ENCODE measurements at regions not wholly inside any gene's neighbourhood (a gene's known extent, or its start where the extent isn't known, plus 50 kb on each side); places are given as distances from the start of the nearest gene placed in this dataset.

GRCh38 chr6:8315154-8315553 lies 120.2 kb downstream of the SLC35B3 start:
- no peak overlapping the region for H3K27ac ChIP-seq (ENCODE audit: insufficient read length, low read depth, low read length)
- no peak for DNase-seq

More at GRCh38 chr6:8315154-8315553, 120.2 kb downstream of the SLC35B3 start:
- Mint-ChIP-seq H3K27me3 (ENCODE audit: low read depth) (peaks cover 1% of the 10 kb centered on the region; the same call in 1 of the 2 replicates), H3K36me3 (ENCODE audit: insufficient read depth in 1 of 3, low read depth in 3 of 3) (peaks cover 6 to 11% (median 8%) of the 10 kb centered on the region in 3 experiments; a peak in 6 of 7 replicates), H3K4me3 (no peak overlapping the region), H3K27ac (no peak overlapping the region), H3K9me3 (peaks cover 17 to 22% of the 10 kb centered on the region in 2 experiments; a peak in 4 of 5 replicates), H3K4me1 (peaks cover 8% of the 10 kb centered on the region in 2 experiments)
- Histone ChIP-seq H3K79me1 (ENCODE audit: insufficient read depth, low read depth, low read length, poor library complexity, severe bottlenecking) (no peaks in the 10 kb centered on the region), H3K23me2 (ENCODE audit: insufficient read length, low read depth, low read length, poor library complexity, severe bottlenecking) (no peaks in the 10 kb centered on the region), H3K56ac (ENCODE audit: insufficient read length, low read depth, low read length) (no peak overlapping the region), H2AK5ac (ENCODE audit: insufficient read length, low read length) (no peak overlapping the region), H2BK15ac (ENCODE audit: low read depth, low read length) (no peak overlapping the region), H4K20me1 (ENCODE audit: control insufficient read depth, insufficient read depth, insufficient read length) (no peaks in the 10 kb centered on the region), H2BK20ac (ENCODE audit: low read depth, low read length, poor library complexity, severe bottlenecking) (no peak overlapping the region), H3K18ac (ENCODE audit: insufficient read length, low read depth, low read length) (no peak overlapping the region), H4K8ac (replicated peaks; ENCODE audit: insufficient read length, low read depth, low read length) (no peak overlapping the region), H2BK12ac (ENCODE audit: insufficient read length, low read depth, low read length) (no peak overlapping the region), H2AFZ (ENCODE audit: low read length) (no peak overlapping the region), H3K4me1 (ENCODE audit: insufficient read depth, low read length) (no peaks in the 10 kb centered on the region), H3T11ph (ENCODE audit: low read length) (no peak overlapping the region), H3K79me2 (ENCODE audit: insufficient read depth, low read length) (no peaks in the 10 kb centered on the region), H3K27me3 (ENCODE audit: insufficient read depth, low read length) (no peaks in the 10 kb centered on the region), H3K4me2 (ENCODE audit: insufficient read depth, insufficient read length, low read length) (no peak overlapping the region), H2BK5ac (ENCODE audit: insufficient read length, low read length) (no peak overlapping the region), H3K23ac (ENCODE audit: insufficient read length, low read depth, low read length) (no peak overlapping the region), H2BK120ac (ENCODE audit: low read depth, low read length, poor library complexity, severe bottlenecking) (no peak overlapping the region), H3K14ac (ENCODE audit: insufficient read depth, low read length) (no peak overlapping the region; the same call in 1 of the 2 replicates), H3K4ac (ENCODE audit: low read depth, low read length) (no peak overlapping the region), H3K9ac (ENCODE audit: extremely low read depth, insufficient read length, low read length) (no peak overlapping the region), H4K91ac (ENCODE audit: insufficient read length, low read depth, low read length) (no peak overlapping the region), H3K9me3 (ENCODE audit: control insufficient read depth, low read depth, low read length) (no peaks in the 10 kb centered on the region), H4K5ac (ENCODE audit: insufficient read length, low read depth, low read length) (no peak overlapping the region)
- no peak for TF ChIP-seq CTCF (conservative IDR thresholded peaks at IDR 0.05)
- WGBS (ENCODE audit: extremely low coverage, insufficient read length, low lambda C conversion rate) = no CpG with 5 or more reads among the region's 5 CpGs

Data from H9 (cell line).